Memory B cell (primary cell): ENCODE measurements at regions not wholly inside any gene's neighbourhood (a gene's known extent, or its start where the extent isn't known, plus 50 kb on each side); places are given as distances from the start of the nearest gene placed in this dataset.

Source experiments
- ATAC-seq: fragments of 150-1000 bp; cut with Tn5 transposase; 2 replicates; pipeline ENCODE4 v1.10.0; 2021; ENCODE audit warnings: low read depth, mild to moderate bottlenecking, moderate library complexity
- DNase-seq, 2 donors: peaks; one replicate each; pipeline ENCODE4 v3.0.0; 2022; ENCODE audit warnings: low spot score in 2 of 2
- H3K27ac Mint-ChIP-seq: one replicate; pipeline ENCODE4 v1.8.0; 2022; ENCODE audit warnings: mild to moderate bottlenecking, moderate library complexity, mixed read lengths
- H3K27me3 Mint-ChIP-seq: one replicate; pipeline ENCODE4 v1.8.0; 2022; ENCODE audit warnings: mixed read lengths
- H3K36me3 Mint-ChIP-seq: one replicate; pipeline ENCODE4 v1.8.0; 2022; ENCODE audit warnings: mild to moderate bottlenecking, mixed read lengths
- H3K4me1 Mint-ChIP-seq: one replicate; pipeline ENCODE4 v1.8.0; 2022; ENCODE audit warnings: mixed read lengths
- H3K4me3 Mint-ChIP-seq: one replicate; pipeline ENCODE4 v1.8.0; 2022; ENCODE audit warnings: mild to moderate bottlenecking, moderate library complexity, mixed read lengths
- H3K9me3 Mint-ChIP-seq: one replicate; pipeline ENCODE4 v1.8.0; 2022; ENCODE audit warnings: mixed read lengths

- DNase-seq (no peak), ATAC-seq (no peak)
- Mint-ChIP-seq H3K36me3 (no peaks in the 10 kb centered on the region), H3K9me3 (peaks cover 2% of the 10 kb centered on the region), H3K27ac (no peak overlapping the region), H3K4me1 (no peaks in the 10 kb centered on the region), H3K4me3 (no peak overlapping the region), H3K27me3 (peaks cover 11% of the 10 kb centered on the region)
Measured at GRCh38 chr2:104757056-104757455, 96.9 kb upstream of the POU3F3 start.

DNA sequence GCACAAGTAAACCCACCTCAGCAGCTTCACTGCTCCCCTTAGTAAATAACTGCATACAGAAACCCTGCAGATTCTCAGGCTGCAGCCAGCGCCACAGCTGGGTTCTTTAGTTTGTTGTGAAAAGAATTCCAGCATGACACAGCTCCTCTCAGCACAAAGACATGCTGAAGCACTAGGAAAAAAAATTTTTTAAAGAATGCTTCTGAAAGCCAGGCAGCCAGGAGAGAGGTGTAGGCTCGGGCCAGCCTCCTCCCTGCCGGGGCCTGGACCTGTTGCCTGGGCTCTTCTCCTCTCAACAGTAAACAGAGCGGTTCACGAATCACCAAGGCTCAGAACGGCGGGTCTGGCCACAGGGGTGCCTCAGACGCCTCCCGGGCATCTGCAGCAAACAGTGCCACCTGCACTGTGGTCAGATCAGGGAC, 95.7 kb upstream of the POU3F3 start:
- Mint-ChIP-seq H3K4me1 (no peaks in the 10 kb centered on the region), H3K27ac (no peak overlapping the region)

GRCh38 chr2:104762031-104762430, 91.9 kb upstream of the POU3F3 start:
- H3K9me3 Mint-ChIP-seq = no peaks in the 10 kb centered on the region
- ATAC-seq (no peak), DNase-seq (no peak)
- no peak overlapping the region for H3K27ac Mint-ChIP-seq
- H3K4me1 Mint-ChIP-seq = no peaks in the 10 kb centered on the region
- no peak overlapping the region for H3K4me3 Mint-ChIP-seq
- H3K27me3 Mint-ChIP-seq = peaks cover 9% of the 10 kb centered on the region
- no peaks in the 10 kb centered on the region for H3K36me3 Mint-ChIP-seq

More for the DNA sequence above, 95.7 kb upstream of the POU3F3 start:
- no peaks in the 10 kb centered on the region for H3K36me3 Mint-ChIP-seq
- peaks cover 11% of the 10 kb centered on the region for H3K27me3 Mint-ChIP-seq
- DNase-seq (no peak), ATAC-seq (no peak)
- no peak overlapping the region for H3K4me3 Mint-ChIP-seq
- peaks cover 2% of the 10 kb centered on the region for H3K9me3 Mint-ChIP-seq

- no peaks in the 10 kb centered on the region for H3K36me3 Mint-ChIP-seq
- H3K4me3 Mint-ChIP-seq = no peak overlapping the region
- ATAC-seq = no peak
- H3K9me3 Mint-ChIP-seq = peaks cover 3% of the 10 kb centered on the region
- no peak for DNase-seq
- H3K27me3 Mint-ChIP-seq = peaks cover 3% of the 10 kb centered on the region
- no peaks in the 10 kb centered on the region for H3K4me1 Mint-ChIP-seq
- H3K27ac Mint-ChIP-seq = no peak overlapping the region
Measured at GRCh38 chr2:104766683-104767082, 87.2 kb upstream of the POU3F3 start.

GRCh38 chr2:104768694-104769093, 85.2 kb upstream of the POU3F3 start:
- ATAC-seq = no peak
- peaks cover 3% of the 10 kb centered on the region for H3K9me3 Mint-ChIP-seq
- H3K4me1 Mint-ChIP-seq = no peaks in the 10 kb centered on the region
- DNase-seq = no peak
- H3K27me3 Mint-ChIP-seq = peaks cover 3% of the 10 kb centered on the region
- no peak overlapping the region for H3K27ac Mint-ChIP-seq
- no peaks in the 10 kb centered on the region for H3K36me3 Mint-ChIP-seq
- no peak overlapping the region for H3K4me3 Mint-ChIP-seq

GRCh38 chr2:104769096-104769495, 84.8 kb upstream of the POU3F3 start:
- Mint-ChIP-seq H3K9me3 (peaks cover 3% of the 10 kb centered on the region), H3K27me3 (peaks cover 3% of the 10 kb centered on the region), H3K4me1 (no peaks in the 10 kb centered on the region), H3K4me3 (no peak overlapping the region), H3K36me3 (no peaks in the 10 kb centered on the region), H3K27ac (no peak overlapping the region)
- DNase-seq = no peak
- no peak for ATAC-seq

- Mint-ChIP-seq H3K36me3 (no peaks in the 10 kb centered on the region), H3K4me1 (no peaks in the 10 kb centered on the region), H3K27ac (no peak overlapping the region), H3K9me3 (peaks cover 3% of the 10 kb centered on the region), H3K4me3 (no peak overlapping the region), H3K27me3 (peaks cover 7% of the 10 kb centered on the region)
- ATAC-seq = no peak
- DNase-seq = no peak
Measured at GRCh38 chr2:104772996-104773395, 80.9 kb upstream of the POU3F3 start.

GRCh38 chr2:104774631-104775030, 79.3 kb upstream of the POU3F3 start:
- Mint-ChIP-seq H3K9me3 (peaks cover 3% of the 10 kb centered on the region), H3K36me3 (no peaks in the 10 kb centered on the region), H3K4me1 (no peaks in the 10 kb centered on the region), H3K27ac (no peak overlapping the region), H3K27me3 (peaks cover 5% of the 10 kb centered on the region), H3K4me3 (no peak overlapping the region)
- DNase-seq = no peak
- no peak for ATAC-seq

DNA sequence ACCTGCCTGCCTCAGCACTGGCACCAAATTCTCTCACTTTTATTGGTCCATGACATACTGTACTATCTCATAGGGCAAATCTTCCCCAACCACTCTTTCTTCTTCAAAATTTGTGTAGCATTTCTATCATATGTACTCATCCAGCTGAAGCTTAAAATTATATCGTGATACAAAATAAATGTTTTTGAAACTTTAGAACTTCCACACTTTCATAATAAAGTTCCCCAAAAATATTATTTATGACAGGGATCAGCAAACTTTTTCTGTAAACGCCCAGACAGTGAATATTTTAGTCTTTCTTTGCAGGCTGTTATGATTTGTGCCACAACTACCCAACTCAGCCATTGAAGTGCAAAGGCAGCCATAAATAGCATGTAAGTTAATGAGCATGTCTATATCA, 76.2 kb upstream of the POU3F3 start:
- no peaks in the 10 kb centered on the region for H3K4me1 Mint-ChIP-seq
- peaks cover 5% of the 10 kb centered on the region for H3K27me3 Mint-ChIP-seq
- no peak overlapping the region for H3K4me3 Mint-ChIP-seq
- H3K27ac Mint-ChIP-seq = no peak overlapping the region
- no peak for ATAC-seq
- H3K9me3 Mint-ChIP-seq = no peaks in the 10 kb centered on the region
- no peak for DNase-seq
- no peaks in the 10 kb centered on the region for H3K36me3 Mint-ChIP-seq

DNA sequence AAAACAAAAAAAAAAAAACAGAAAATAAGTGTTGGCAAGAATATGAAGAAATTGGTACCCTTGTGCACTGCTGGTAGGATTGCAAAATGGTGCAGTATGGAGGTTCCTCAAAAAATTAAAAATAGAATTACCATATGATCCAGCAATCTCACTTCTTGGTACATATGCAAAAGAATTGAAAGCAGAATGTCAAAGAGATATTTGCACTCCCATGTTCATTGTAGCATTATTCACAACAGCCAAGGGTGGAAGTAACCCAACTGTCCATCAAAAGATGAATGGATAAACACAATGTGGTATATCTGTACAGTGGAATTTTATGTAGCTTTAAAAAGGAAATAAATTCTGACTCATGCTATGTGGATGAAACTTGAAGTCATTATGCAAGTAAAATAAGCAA, 72.8 kb upstream of the POU3F3 start:
- H3K27ac Mint-ChIP-seq = no peak overlapping the region

DNA sequence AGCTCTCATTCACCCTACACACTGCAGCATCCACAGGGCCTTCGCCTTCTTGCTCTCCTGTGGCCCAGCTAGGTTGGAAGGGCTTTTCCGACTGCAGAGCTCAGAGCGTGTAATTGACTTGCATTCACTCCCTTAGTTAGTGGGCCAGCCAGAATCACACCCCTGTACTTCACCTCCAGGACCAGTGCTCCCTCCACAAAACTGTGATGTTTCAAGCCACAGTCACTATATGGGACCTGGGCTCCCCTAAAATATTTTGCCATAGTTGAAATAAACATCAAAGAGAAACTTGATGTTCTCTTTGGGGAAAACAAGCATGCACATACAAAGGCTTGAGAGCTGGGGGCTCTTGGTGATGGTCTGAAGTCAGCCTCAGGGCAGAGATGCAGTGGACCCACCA, 69.7 kb upstream of the POU3F3 start:
- ATAC-seq = no peak
- no peak overlapping the region for H3K27ac Mint-ChIP-seq
- no peaks in the 10 kb centered on the region for H3K4me1 Mint-ChIP-seq
- peaks cover 5% of the 10 kb centered on the region for H3K27me3 Mint-ChIP-seq
- H3K9me3 Mint-ChIP-seq = no peaks in the 10 kb centered on the region
- DNase-seq = no peak
- no peaks in the 10 kb centered on the region for H3K36me3 Mint-ChIP-seq
- H3K4me3 Mint-ChIP-seq = no peak overlapping the region

More for the DNA sequence above, 72.8 kb upstream of the POU3F3 start:
- peaks cover 3% of the 10 kb centered on the region for H3K27me3 Mint-ChIP-seq
- no peaks in the 10 kb centered on the region for H3K36me3 Mint-ChIP-seq
- no peak for DNase-seq
- H3K4me1 Mint-ChIP-seq = no peaks in the 10 kb centered on the region
- ATAC-seq = no peak
- H3K9me3 Mint-ChIP-seq = no peaks in the 10 kb centered on the region
- H3K4me3 Mint-ChIP-seq = no peak overlapping the region

- ATAC-seq (no peak), DNase-seq (no peak)
- H3K9me3 Mint-ChIP-seq = no peaks in the 10 kb centered on the region
- no peak overlapping the region for H3K4me3 Mint-ChIP-seq
- H3K4me1 Mint-ChIP-seq = no peaks in the 10 kb centered on the region
- H3K36me3 Mint-ChIP-seq = no peaks in the 10 kb centered on the region
- H3K27ac Mint-ChIP-seq = no peak overlapping the region
- H3K27me3 Mint-ChIP-seq = peaks cover 5% of the 10 kb centered on the region
Measured at GRCh38 chr2:104786204-104786603, 67.7 kb upstream of the POU3F3 start.

GRCh38 chr2:104786821-104787220, 67.1 kb upstream of the POU3F3 start:
- DNase-seq (no peak), ATAC-seq (no peak)
- no peak overlapping the region for H3K27ac Mint-ChIP-seq
- H3K4me3 Mint-ChIP-seq = no peak overlapping the region
- H3K9me3 Mint-ChIP-seq = no peaks in the 10 kb centered on the region
- peaks cover 7% of the 10 kb centered on the region for H3K27me3 Mint-ChIP-seq
- H3K36me3 Mint-ChIP-seq = no peaks in the 10 kb centered on the region
- no peaks in the 10 kb centered on the region for H3K4me1 Mint-ChIP-seq

DNA sequence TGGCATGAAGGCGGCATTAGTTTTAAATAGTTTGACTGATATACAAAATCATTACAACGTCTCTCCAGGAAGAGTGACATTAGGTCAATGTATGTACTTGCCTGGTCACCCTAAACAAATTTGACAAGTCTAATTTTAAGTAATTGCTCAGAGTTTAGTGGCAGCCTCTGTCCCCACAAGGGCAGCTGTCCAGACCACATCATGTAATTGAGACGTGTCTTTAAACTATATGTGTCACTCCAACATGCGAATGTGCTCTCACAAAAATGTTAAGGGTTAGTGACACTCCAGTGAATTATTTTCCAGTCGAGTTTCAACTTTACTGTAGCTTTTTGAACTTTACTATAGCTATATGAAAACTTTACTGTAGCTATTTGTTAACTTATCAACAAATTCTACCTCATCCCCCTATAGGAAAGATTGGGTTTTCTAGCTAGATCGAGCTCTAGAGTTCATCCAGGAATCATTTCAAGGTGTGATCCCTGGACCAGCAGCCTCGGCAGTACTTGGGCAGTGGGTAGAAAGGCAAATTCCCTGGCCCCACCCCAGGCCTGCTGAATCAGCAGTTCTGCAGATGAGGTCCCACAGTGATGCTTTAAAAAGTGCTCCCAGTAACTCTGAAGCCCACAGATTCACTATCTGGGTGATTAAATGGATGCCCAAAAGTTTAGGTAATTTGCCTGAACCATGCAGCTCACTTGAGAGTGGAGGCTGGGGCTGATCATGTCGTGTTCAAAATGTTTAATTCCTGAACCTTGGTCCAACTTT, 66.4 kb upstream of the POU3F3 start:
- Mint-ChIP-seq H3K4me3 (no peak overlapping the region), H3K4me1 (no peaks in the 10 kb centered on the region), H3K27ac (no peak overlapping the region), H3K36me3 (no peaks in the 10 kb centered on the region), H3K27me3 (peaks cover 8% of the 10 kb centered on the region), H3K9me3 (no peaks in the 10 kb centered on the region)
- ATAC-seq (no peak), DNase-seq (no peak)

- H3K4me3 Mint-ChIP-seq = no peak overlapping the region
- H3K4me1 Mint-ChIP-seq = no peaks in the 10 kb centered on the region
- DNase-seq = no peak
- H3K36me3 Mint-ChIP-seq = no peaks in the 10 kb centered on the region
- H3K27me3 Mint-ChIP-seq = peaks cover 8% of the 10 kb centered on the region
- no peaks in the 10 kb centered on the region for H3K9me3 Mint-ChIP-seq
- no peak for ATAC-seq
- no peak overlapping the region for H3K27ac Mint-ChIP-seq
Measured at GRCh38 chr2:104788742-104789455, 65.0 kb upstream of the POU3F3 start.
